BE2C (cell line): ENCODE measurements at regions not wholly inside any gene's neighbourhood (a gene's known extent, or its start where the extent isn't known, plus 50 kb on each side); places are given as distances from the start of the nearest gene placed in this dataset.

Source experiments
- DNase-seq: peaks from one replicate; pipeline ENCODE4 v3.0.0-alpha.2; 2020
- H3K27me3 ChIP-seq: fragments of 250-450 bp; sonication (Bioruptor Pico); 2 replicates; pipeline ENCODE4 v1.5.1; 2020; ENCODE audit warnings: mild to moderate bottlenecking
- H3K36me3 ChIP-seq: fragments of 250-450 bp; sonication (Bioruptor Pico); 2 replicates; pipeline ENCODE4 v1.5.1; 2020; ENCODE audit warnings: mild to moderate bottlenecking
- H3K4me1 ChIP-seq: fragments of 250-450 bp; sonication (Bioruptor Pico); 2 replicates; pipeline ENCODE4 v1.5.1; 2020
- H3K4me3 ChIP-seq: 2 replicates; pipeline ENCODE4 v1.5.1; 2011; ENCODE audit warnings: low read depth, low read length
- H3K9me3 ChIP-seq: fragments of 250-450 bp; sonication (Bioruptor Pico); 2 replicates; pipeline ENCODE4 v1.5.1; 2020
- TF ChIP-seq, protein P1 (sequence below): IDR thresholded peaks from 2 replicates; pipeline ENCODE4 v1.5.1; 2012; ENCODE audit warnings: mild to moderate bottlenecking, low read depth, low read length

DNA sequence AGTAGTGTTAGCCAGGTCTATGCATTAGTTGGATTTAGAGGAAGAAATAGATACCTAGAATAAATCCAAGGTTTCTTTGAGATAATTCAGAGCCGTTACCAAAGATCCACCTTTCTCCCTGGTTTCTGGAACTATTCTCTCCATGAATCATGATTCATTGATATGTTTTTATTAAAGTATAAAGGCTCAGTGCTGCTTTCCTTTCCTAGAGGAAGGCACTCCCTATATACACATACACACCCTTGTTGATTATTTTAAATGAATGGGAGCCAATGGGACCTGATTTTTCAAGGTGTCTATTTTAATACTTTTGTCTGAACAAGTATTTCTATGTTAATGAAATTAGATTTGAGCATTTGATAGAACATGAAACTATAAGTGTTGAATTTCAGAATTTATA lies 146.8 kb upstream of the SPRY1 start:
- DNase-seq, result no peak
- peaks cover 5% of the 10 kb centered on the region; the same call in 1 of the 2 replicates for H3K4me1 ChIP-seq

DNA sequence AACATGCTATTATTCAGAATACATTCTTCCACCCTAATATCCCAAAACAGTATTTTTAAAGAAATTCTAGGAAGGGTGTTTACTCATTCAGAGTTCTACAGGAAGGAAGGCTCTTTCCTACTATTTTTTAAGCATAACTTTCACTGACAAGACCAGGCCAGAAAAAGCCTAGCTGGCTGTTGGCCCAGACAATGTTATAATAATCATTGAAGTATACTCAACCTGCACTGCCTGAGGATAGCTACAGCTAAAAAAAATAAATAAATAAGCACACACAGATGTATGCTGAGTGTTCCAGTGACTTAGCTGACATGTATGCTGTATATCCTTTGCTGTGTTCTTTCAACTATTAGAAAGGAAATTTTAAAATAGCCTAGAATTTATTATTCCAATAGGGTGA lies 145.8 kb upstream of the SPRY1 start:
- no peak for DNase-seq
- no peaks in the 10 kb centered on the region for H3K9me3 ChIP-seq
- TF ChIP-seq, protein P1, sequence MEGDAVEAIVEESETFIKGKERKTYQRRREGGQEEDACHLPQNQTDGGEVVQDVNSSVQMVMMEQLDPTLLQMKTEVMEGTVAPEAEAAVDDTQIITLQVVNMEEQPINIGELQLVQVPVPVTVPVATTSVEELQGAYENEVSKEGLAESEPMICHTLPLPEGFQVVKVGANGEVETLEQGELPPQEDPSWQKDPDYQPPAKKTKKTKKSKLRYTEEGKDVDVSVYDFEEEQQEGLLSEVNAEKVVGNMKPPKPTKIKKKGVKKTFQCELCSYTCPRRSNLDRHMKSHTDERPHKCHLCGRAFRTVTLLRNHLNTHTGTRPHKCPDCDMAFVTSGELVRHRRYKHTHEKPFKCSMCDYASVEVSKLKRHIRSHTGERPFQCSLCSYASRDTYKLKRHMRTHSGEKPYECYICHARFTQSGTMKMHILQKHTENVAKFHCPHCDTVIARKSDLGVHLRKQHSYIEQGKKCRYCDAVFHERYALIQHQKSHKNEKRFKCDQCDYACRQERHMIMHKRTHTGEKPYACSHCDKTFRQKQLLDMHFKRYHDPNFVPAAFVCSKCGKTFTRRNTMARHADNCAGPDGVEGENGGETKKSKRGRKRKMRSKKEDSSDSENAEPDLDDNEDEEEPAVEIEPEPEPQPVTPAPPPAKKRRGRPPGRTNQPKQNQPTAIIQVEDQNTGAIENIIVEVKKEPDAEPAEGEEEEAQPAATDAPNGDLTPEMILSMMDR, result no peak

More for the DNA sequence above, 146.8 kb upstream of the SPRY1 start:
- Histone ChIP-seq H3K27me3 (no peaks in the 10 kb centered on the region), H3K4me3 (no peak overlapping the region), H3K9me3 (no peaks in the 10 kb centered on the region), H3K36me3 (no peaks in the 10 kb centered on the region)
- TF ChIP-seq, protein P1, result no peak

DNA sequence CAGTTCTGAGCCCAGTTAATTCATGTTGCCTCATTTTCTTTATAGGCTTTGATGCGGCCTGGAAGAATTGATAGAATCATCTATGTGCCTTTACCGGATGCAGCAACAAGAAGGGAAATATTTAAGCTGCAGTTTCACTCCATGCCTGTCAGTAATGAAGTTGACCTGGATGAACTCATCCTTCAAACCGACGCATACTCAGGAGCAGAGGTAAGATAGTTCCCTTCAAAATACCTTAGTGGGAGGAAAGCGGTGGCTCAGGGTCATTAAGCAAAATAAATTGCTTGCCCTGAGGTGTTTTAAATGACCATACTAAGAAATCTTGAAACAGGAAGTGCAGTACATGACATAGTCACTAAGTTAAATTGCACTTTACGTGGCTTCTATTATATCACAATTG lies 140.6 kb upstream of the SPRY1 start:
- H3K9me3 ChIP-seq, result no peaks in the 10 kb centered on the region

More for the DNA sequence above, 145.8 kb upstream of the SPRY1 start:
- H3K36me3 ChIP-seq, result no peaks in the 10 kb centered on the region
- no peaks in the 10 kb centered on the region for H3K27me3 ChIP-seq
- H3K4me3 ChIP-seq, result no peak overlapping the region
- H3K4me1 ChIP-seq, result peaks cover 5% of the 10 kb centered on the region; the same call in 1 of the 2 replicates

DNA sequence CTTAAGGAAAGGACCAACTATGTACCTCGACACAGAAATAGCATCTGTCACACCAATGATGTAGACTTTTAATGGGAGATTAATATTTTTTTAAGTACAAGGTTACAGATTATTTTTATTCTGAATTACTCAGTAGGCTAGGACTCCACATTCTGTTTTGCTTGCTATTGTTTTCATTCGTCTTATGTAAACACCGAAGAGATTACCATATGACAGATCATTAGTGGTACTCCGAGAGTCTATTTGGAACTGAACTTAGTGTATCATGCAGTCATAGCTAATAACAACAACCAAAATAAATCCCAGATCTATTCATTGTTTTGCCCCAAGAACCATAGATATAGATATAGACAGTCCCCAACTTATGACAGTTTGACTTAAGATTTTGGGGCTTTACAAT lies 139.7 kb upstream of the SPRY1 start:
- H3K36me3 ChIP-seq, result no peaks in the 10 kb centered on the region; the same call in 1 of the 2 replicates
- H3K27me3 ChIP-seq, result no peaks in the 10 kb centered on the region
- H3K4me1 ChIP-seq, result no peaks in the 10 kb centered on the region; the same call in 1 of the 2 replicates
- no peak for DNase-seq
- TF ChIP-seq, protein P1, result no peak
- no peak overlapping the region for H3K4me3 ChIP-seq
- no peaks in the 10 kb centered on the region for H3K9me3 ChIP-seq

More for the DNA sequence above, 140.6 kb upstream of the SPRY1 start:
- Histone ChIP-seq H3K4me3 (no peak overlapping the region), H3K27me3 (no peaks in the 10 kb centered on the region), H3K36me3 (no peaks in the 10 kb centered on the region; the same call in 1 of the 2 replicates), H3K4me1 (no peaks in the 10 kb centered on the region; the same call in 1 of the 2 replicates)
- DNase-seq, result no peak
- TF ChIP-seq, protein P1, result no peak

DNA sequence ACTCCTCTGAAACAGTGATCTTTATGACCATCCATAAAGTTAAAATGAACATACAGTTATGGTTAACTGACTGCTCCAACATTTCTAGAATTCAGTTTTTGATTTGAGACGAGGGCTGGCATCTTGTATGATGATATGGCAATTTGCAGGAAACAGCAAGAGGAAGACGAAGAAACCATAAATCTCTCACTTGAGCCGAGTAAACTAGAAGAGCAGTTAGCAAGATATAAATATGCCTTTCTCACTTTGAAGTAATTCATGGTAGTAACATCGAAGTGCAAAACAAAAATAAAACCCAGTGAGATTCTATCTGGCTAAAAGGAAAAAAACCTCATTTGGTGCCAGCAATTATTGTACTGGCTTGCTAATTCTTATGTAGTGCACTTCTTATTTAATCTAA lies 139.0 kb upstream of the SPRY1 start:
- no peak for DNase-seq
- TF ChIP-seq, protein P1, result no peak
- H3K9me3 ChIP-seq, result no peaks in the 10 kb centered on the region
- H3K36me3 ChIP-seq, result no peaks in the 10 kb centered on the region; the same call in 1 of the 2 replicates
- H3K4me3 ChIP-seq, result no peak overlapping the region
- no peaks in the 10 kb centered on the region for H3K27me3 ChIP-seq
- no peaks in the 10 kb centered on the region; the same call in 1 of the 2 replicates for H3K4me1 ChIP-seq
